HG02870 (cell line): ENCODE measurements at regions not wholly inside any gene's neighbourhood (a gene's known extent, or its start where the extent isn't known, plus 50 kb on each side); places are given as distances from the start of the nearest gene placed in this dataset.

Experiments
- ATAC-seq: cut with Tn5 transposase; IDR thresholded peaks from one replicate; pipeline ENCODE4 v1.9.1; 2021; ENCODE audit warnings: mild to moderate bottlenecking, moderate library complexity; ENCODE audit not compliant: unreplicated experiment

GRCh38 chr12:92294676-92295440 is 149.2 kb upstream of the BTG1 start:
- ATAC-seq, result no peak

- ATAC-seq, result no peak
These were observed 146.4 kb upstream of the BTG1 start for GRCh38 chr12:92292016-92292415.

GRCh38 chr12:92290886-92291285 is 145.2 kb upstream of the BTG1 start:
- no peak for ATAC-seq

GRCh38 chr12:92290350-92290695 is 144.7 kb upstream of the BTG1 start:
- ATAC-seq, result no peak

GRCh38 chr12:92289629-92290349 is 144.1 kb upstream of the BTG1 start:
- no peak for ATAC-seq

- no peak for ATAC-seq
These were observed 142.9 kb upstream of the BTG1 start for GRCh38 chr12:92288561-92288960.

GRCh38 chr12:92278378-92278828 is 132.8 kb upstream of the BTG1 start:
- no peak for ATAC-seq

- ATAC-seq, result no peak
These were observed 132.1 kb upstream of the BTG1 start for GRCh38 chr12:92277795-92278194.

- ATAC-seq, result no peak
These were observed 130.6 kb upstream of the BTG1 start for GRCh38 chr12:92276276-92276675.

- no peak for ATAC-seq
These were observed 130.0 kb upstream of the BTG1 start for GRCh38 chr12:92275443-92276154.

GRCh38 chr12:92273076-92273475 is 127.4 kb upstream of the BTG1 start:
- no peak for ATAC-seq

GRCh38 chr12:92272061-92272964 is 126.7 kb upstream of the BTG1 start:
- no peak for ATAC-seq

GRCh38 chr12:92271341-92271740 is 125.7 kb upstream of the BTG1 start:
- no peak for ATAC-seq

- ATAC-seq, result no peak
These were observed 124.9 kb upstream of the BTG1 start for GRCh38 chr12:92270521-92270920.

- no peak for ATAC-seq
These were observed 123.3 kb upstream of the BTG1 start for GRCh38 chr12:92268946-92269345.

GRCh38 chr12:92261692-92262091 is 116.0 kb upstream of the BTG1 start:
- no peak for ATAC-seq

GRCh38 chr12:92261071-92261470 is 115.4 kb upstream of the BTG1 start:
- no peak for ATAC-seq

- ATAC-seq, result no peak
These were observed 114.1 kb upstream of the BTG1 start for GRCh38 chr12:92259696-92260251.

- no peak for ATAC-seq
These were observed 113.6 kb upstream of the BTG1 start for GRCh38 chr12:92259291-92259690.

GRCh38 chr12:92257261-92257660 is 111.6 kb upstream of the BTG1 start:
- ATAC-seq, result no peak
